ENCODE measurements at regions not wholly inside any gene's neighbourhood (a gene's known extent, or its start where the extent isn't known, plus 50 kb on each side); places are given as distances from the start of the nearest gene placed in this dataset.

DNA sequence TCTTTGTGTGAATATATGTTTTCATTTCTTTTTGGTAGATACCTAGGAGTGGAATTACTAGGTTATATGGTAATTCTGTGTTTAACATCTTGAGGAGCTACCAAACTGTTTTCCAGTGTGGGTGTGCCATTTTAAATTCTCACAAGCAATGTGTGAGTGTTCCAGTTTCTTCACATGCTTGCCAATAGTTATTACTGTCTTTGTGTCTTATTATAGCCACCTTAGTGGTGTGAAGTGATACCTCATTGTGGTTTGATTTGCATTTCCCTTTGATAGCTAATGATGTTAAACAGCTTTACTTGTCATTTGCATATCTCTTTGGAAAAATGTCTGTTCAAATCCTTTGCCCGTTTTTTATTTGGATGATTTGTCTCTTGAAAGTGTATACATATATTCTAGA lies 513.0 kb downstream of the TMEM38B start:
- TF ChIP-seq, protein P1, sequence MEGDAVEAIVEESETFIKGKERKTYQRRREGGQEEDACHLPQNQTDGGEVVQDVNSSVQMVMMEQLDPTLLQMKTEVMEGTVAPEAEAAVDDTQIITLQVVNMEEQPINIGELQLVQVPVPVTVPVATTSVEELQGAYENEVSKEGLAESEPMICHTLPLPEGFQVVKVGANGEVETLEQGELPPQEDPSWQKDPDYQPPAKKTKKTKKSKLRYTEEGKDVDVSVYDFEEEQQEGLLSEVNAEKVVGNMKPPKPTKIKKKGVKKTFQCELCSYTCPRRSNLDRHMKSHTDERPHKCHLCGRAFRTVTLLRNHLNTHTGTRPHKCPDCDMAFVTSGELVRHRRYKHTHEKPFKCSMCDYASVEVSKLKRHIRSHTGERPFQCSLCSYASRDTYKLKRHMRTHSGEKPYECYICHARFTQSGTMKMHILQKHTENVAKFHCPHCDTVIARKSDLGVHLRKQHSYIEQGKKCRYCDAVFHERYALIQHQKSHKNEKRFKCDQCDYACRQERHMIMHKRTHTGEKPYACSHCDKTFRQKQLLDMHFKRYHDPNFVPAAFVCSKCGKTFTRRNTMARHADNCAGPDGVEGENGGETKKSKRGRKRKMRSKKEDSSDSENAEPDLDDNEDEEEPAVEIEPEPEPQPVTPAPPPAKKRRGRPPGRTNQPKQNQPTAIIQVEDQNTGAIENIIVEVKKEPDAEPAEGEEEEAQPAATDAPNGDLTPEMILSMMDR (IDR thresholded peaks at IDR 0.05), result no peak
- TF ChIP-seq POLR2A (IDR thresholded peaks at IDR 0.05), result no peak
